ENCODE measurements at regions not wholly inside any gene's neighbourhood (a gene's known extent, or its start where the extent isn't known, plus 50 kb on each side); places are given as distances from the start of the nearest gene placed in this dataset.

DNA sequence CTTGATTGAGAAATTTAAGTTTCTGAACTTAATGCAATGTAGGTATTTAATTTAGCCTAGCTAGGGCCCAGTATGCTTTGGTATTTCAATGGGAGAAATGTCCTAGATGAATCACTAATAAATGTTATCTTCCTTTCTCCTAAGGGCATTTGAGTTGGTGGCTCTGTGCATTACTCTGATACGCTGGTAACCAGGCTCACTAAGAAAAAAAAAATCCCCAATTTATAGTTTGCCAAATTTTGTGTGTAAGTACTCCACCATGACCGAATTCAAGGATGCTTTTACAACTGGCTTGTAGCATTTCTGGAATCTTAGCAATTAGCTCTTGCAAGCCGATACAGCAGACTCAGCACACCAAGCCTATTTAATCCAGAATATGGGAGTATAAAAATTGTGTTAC is 94.6 kb upstream of the LPP start:
- TF ChIP-seq POLR2A (IDR thresholded peaks at IDR 0.05; ENCODE audit: low read depth, low read length), result no peak
- TF ChIP-seq, protein P1, sequence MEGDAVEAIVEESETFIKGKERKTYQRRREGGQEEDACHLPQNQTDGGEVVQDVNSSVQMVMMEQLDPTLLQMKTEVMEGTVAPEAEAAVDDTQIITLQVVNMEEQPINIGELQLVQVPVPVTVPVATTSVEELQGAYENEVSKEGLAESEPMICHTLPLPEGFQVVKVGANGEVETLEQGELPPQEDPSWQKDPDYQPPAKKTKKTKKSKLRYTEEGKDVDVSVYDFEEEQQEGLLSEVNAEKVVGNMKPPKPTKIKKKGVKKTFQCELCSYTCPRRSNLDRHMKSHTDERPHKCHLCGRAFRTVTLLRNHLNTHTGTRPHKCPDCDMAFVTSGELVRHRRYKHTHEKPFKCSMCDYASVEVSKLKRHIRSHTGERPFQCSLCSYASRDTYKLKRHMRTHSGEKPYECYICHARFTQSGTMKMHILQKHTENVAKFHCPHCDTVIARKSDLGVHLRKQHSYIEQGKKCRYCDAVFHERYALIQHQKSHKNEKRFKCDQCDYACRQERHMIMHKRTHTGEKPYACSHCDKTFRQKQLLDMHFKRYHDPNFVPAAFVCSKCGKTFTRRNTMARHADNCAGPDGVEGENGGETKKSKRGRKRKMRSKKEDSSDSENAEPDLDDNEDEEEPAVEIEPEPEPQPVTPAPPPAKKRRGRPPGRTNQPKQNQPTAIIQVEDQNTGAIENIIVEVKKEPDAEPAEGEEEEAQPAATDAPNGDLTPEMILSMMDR (IDR thresholded peaks at IDR 0.05; ENCODE audit: extremely low read depth in 1 of 2, insufficient read depth in 1 of 2, low read depth in 1 of 2, low read length in 2 of 2), result no peak
- TF ChIP-seq, protein P2, sequence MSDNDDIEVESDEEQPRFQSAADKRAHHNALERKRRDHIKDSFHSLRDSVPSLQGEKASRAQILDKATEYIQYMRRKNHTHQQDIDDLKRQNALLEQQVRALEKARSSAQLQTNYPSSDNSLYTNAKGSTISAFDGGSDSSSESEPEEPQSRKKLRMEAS (IDR thresholded peaks at IDR 0.05; ENCODE audit: insufficient read depth, insufficient read length), result no peak
- no peak for TF ChIP-seq EZH2 (IDR thresholded peaks at IDR 0.05; ENCODE audit: borderline replicate concordance, low read depth, low read length, severe bottlenecking)
- no peak for TF ChIP-seq POLR2AphosphoS5 (IDR thresholded peaks at IDR 0.05; ENCODE audit: insufficient read depth, low read depth, low read length)
- TF ChIP-seq MYC (IDR thresholded peaks at IDR 0.05; ENCODE audit: low read depth, low read length), result no peak
- TF ChIP-seq JUN (IDR thresholded peaks at IDR 0.05; ENCODE audit: borderline replicate concordance, insufficient read depth, insufficient read length, low read depth), result no peak
- TF ChIP-seq GATA2 (IDR thresholded peaks at IDR 0.05; ENCODE audit: insufficient read depth, insufficient read length, low read depth, low read length), result no peak
- TF ChIP-seq FOS (IDR thresholded peaks at IDR 0.05; ENCODE audit: borderline replicate concordance, insufficient read depth, low read length), result no peak
